DOHH2 (cell line): ENCODE measurements at regions not wholly inside any gene's neighbourhood (a gene's known extent, or its start where the extent isn't known, plus 50 kb on each side); places are given as distances from the start of the nearest gene placed in this dataset.

Experiments
- H3F3A ChIP-seq: fragments of 200-600 bp; sonication (generic), shearing (Covaris generic); 2 replicates; pipeline ENCODE4 v1.6.0; 2016; ENCODE audit warnings: antibody characterized with exemption, mild to moderate bottlenecking; ENCODE audit not compliant: control insufficient read depth, insufficient read depth
- H3K27ac ChIP-seq: fragments of 200-600 bp; sonication (generic); 2 replicates; pipeline ENCODE4 v1.5.1; 2014; ENCODE audit warnings: low read depth, mild to moderate bottlenecking, low read length, moderate library complexity
- H3K27me3 ChIP-seq: fragments of 200-600 bp; sonication (generic); 2 replicates; pipeline ENCODE4 v1.6.1; 2014; ENCODE audit warnings: mild to moderate bottlenecking, low read length, mixed read lengths; ENCODE audit not compliant: control insufficient read depth
- H3K36me3 ChIP-seq: fragments of 200-600 bp; sonication (generic); 2 replicates; pipeline ENCODE4 v1.6.1; 2014; ENCODE audit warnings: mild to moderate bottlenecking, low read length, moderate library complexity, mixed read lengths; ENCODE audit not compliant: control insufficient read depth
- H3K4me1 ChIP-seq: fragments of 200-600 bp; sonication (generic); 2 replicates; pipeline ENCODE4 v1.6.1; 2014; ENCODE audit warnings: mild to moderate bottlenecking, low read length, mixed read lengths; ENCODE audit not compliant: control insufficient read depth
- H3K4me2 ChIP-seq: fragments of 200-600 bp; sonication (generic); 2 replicates; pipeline ENCODE4 v1.6.0; 2014; ENCODE audit warnings: mild to moderate bottlenecking, low read length, moderate library complexity
- H3K4me3 ChIP-seq: fragments of 200-600 bp; sonication (generic); 2 replicates; pipeline ENCODE4 v1.5.1; 2014; ENCODE audit warnings: mild to moderate bottlenecking, low read length, mixed read lengths
- H3K79me2 ChIP-seq: fragments of 200-600 bp; sonication (generic); 2 replicates; pipeline ENCODE4 v1.6.1; 2014; ENCODE audit warnings: mild to moderate bottlenecking, low read length, mixed read lengths; ENCODE audit not compliant: control insufficient read depth
- H3K9me2 ChIP-seq: fragments of 200-600 bp; sonication (generic); replicated peaks from 2 replicates; pipeline ENCODE4 v1.6.1; 2014; ENCODE audit warnings: mild to moderate bottlenecking, low read length, mixed read lengths; ENCODE audit not compliant: control insufficient read depth
- H3K9me3 ChIP-seq: fragments of 200-600 bp; sonication (generic); 2 replicates; pipeline ENCODE4 v1.6.1; 2014; ENCODE audit warnings: antibody characterized with exemption, low read length, mixed read lengths; ENCODE audit not compliant: control insufficient read depth, insufficient read depth
- H4K20me1 ChIP-seq: fragments of 200-600 bp; sonication (generic); 2 replicates; pipeline ENCODE4 v1.6.0; 2014; ENCODE audit warnings: low read depth, mild to moderate bottlenecking, antibody characterized with exemption, low read length, moderate library complexity; ENCODE audit not compliant: control insufficient read depth, insufficient read depth
- EZH2phosphoT487 ChIP-seq: fragments of 200-600 bp; sonication (generic); IDR thresholded peaks from 2 replicates; pipeline ENCODE4 v1.6.1; 2017; ENCODE audit warnings: borderline replicate concordance, mild to moderate bottlenecking, antibody characterized with exemption, low read length, moderate library complexity, mixed read lengths
- TF ChIP-seq, protein P1 (sequence below): fragments of 200-600 bp; sonication (generic); IDR thresholded peaks from one replicate; pipeline ENCODE4 v1.5.1; 2014; ENCODE audit warnings: antibody characterized with exemption, mild to moderate bottlenecking, low read depth, low read length; ENCODE audit not compliant: poor library complexity, severe bottlenecking

GRCh38 chr13:70908795-70909194 lies 800.5 kb upstream of the KLHL1 start:
- no peaks in the 10 kb centered on the region for H3F3A ChIP-seq
- no peak overlapping the region for H3K27ac ChIP-seq
- no peak overlapping the region for H3K4me2 ChIP-seq
- H3K4me1 ChIP-seq, result no peaks in the 10 kb centered on the region
- no peaks in the 10 kb centered on the region for H3K36me3 ChIP-seq
- H3K4me3 ChIP-seq, result no peak overlapping the region
- TF ChIP-seq, protein P1, sequence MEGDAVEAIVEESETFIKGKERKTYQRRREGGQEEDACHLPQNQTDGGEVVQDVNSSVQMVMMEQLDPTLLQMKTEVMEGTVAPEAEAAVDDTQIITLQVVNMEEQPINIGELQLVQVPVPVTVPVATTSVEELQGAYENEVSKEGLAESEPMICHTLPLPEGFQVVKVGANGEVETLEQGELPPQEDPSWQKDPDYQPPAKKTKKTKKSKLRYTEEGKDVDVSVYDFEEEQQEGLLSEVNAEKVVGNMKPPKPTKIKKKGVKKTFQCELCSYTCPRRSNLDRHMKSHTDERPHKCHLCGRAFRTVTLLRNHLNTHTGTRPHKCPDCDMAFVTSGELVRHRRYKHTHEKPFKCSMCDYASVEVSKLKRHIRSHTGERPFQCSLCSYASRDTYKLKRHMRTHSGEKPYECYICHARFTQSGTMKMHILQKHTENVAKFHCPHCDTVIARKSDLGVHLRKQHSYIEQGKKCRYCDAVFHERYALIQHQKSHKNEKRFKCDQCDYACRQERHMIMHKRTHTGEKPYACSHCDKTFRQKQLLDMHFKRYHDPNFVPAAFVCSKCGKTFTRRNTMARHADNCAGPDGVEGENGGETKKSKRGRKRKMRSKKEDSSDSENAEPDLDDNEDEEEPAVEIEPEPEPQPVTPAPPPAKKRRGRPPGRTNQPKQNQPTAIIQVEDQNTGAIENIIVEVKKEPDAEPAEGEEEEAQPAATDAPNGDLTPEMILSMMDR, result no peak
- no peak for TF ChIP-seq EZH2phosphoT487
- no peaks in the 10 kb centered on the region for H3K9me2 ChIP-seq
- H3K9me3 ChIP-seq, result no peaks in the 10 kb centered on the region
- no peaks in the 10 kb centered on the region for H3K79me2 ChIP-seq
- no peaks in the 10 kb centered on the region for H3K27me3 ChIP-seq
- no peaks in the 10 kb centered on the region for H4K20me1 ChIP-seq

GRCh38 chr13:70905035-70905434 lies 796.8 kb upstream of the KLHL1 start:
- no peaks in the 10 kb centered on the region for H3K9me2 ChIP-seq
- H3K9me3 ChIP-seq, result no peaks in the 10 kb centered on the region
- H4K20me1 ChIP-seq, result no peaks in the 10 kb centered on the region
- H3K27me3 ChIP-seq, result no peaks in the 10 kb centered on the region
- no peaks in the 10 kb centered on the region for H3F3A ChIP-seq
- H3K79me2 ChIP-seq, result no peaks in the 10 kb centered on the region
- H3K4me2 ChIP-seq, result no peak overlapping the region
- H3K27ac ChIP-seq, result no peak overlapping the region
- H3K4me1 ChIP-seq, result no peaks in the 10 kb centered on the region
- no peaks in the 10 kb centered on the region for H3K36me3 ChIP-seq
- H3K4me3 ChIP-seq, result no peak overlapping the region
- no peak for TF ChIP-seq EZH2phosphoT487
- TF ChIP-seq, protein P1, result no peak

DNA sequence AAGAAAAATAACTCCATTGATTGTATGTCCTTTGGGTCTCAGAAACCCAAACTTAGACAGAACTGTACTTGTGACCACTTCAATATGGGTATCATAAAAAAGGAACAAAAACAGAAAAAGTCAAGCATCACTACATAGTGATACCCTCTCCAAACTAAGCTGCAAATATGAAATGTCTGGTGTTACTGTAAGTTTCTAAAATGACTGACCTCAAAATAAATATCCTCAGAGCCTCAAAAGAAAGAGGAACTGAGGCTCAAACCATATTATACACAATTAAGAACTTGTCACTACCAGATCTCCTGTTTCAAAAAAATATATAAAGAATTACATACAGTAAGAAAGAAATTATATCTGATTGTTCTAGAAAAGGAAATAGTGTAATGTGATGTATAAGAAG lies 787.9 kb upstream of the KLHL1 start:
- TF ChIP-seq EZH2phosphoT487, result no peak
- TF ChIP-seq, protein P1, result no peak

DNA sequence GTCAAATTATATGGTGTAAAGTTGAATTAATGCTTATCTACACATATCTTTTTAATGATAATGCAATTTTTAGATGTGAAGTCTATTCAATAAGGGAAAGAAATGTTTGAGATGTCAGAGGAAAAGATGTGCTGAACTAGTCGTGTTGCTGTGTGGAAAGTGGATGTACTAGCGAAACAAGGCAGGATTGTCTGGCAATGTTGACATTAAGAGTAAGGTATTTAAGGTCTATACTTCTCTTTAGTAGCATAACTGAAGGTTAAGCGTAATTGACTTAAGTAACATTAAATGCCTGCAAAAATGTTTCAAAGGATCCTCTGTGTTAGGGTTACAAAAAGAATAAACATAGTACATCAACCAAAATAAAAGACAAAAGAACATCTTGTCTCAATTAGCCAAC lies 787.3 kb upstream of the KLHL1 start:
- no peaks in the 10 kb centered on the region for H3K9me2 ChIP-seq
- H3K4me3 ChIP-seq, result no peak overlapping the region
- no peaks in the 10 kb centered on the region for H4K20me1 ChIP-seq
- H3F3A ChIP-seq, result no peaks in the 10 kb centered on the region
- no peak overlapping the region for H3K4me2 ChIP-seq
- TF ChIP-seq, protein P1, result no peak
- no peak for TF ChIP-seq EZH2phosphoT487
- H3K4me1 ChIP-seq, result no peaks in the 10 kb centered on the region
- no peaks in the 10 kb centered on the region for H3K79me2 ChIP-seq
- no peaks in the 10 kb centered on the region for H3K9me3 ChIP-seq
- H3K36me3 ChIP-seq, result no peaks in the 10 kb centered on the region
- no peak overlapping the region for H3K27ac ChIP-seq
- H3K27me3 ChIP-seq, result no peaks in the 10 kb centered on the region

More for the DNA sequence above, 787.9 kb upstream of the KLHL1 start:
- Histone ChIP-seq H3K4me3 (no peak overlapping the region), H3K9me3 (no peaks in the 10 kb centered on the region), H3K4me2 (no peak overlapping the region), H4K20me1 (no peaks in the 10 kb centered on the region), H3K27me3 (no peaks in the 10 kb centered on the region), H3K4me1 (no peaks in the 10 kb centered on the region), H3K36me3 (no peaks in the 10 kb centered on the region), H3F3A (no peaks in the 10 kb centered on the region), H3K9me2 (no peaks in the 10 kb centered on the region), H3K27ac (no peak overlapping the region), H3K79me2 (no peaks in the 10 kb centered on the region)
